WERI-Rb-1 (cell line): ENCODE measurements at regions not wholly inside any gene's neighbourhood (a gene's known extent, or its start where the extent isn't known, plus 50 kb on each side); places are given as distances from the start of the nearest gene placed in this dataset.

Source experiments
- DNase-seq: peaks from one replicate; pipeline ENCODE4 v3.0.0-alpha.2; 2020
- H3K27ac ChIP-seq: fragments of 250-450 bp; sonication (Bioruptor Pico); 2 replicates; pipeline ENCODE4 v1.5.1; 2020; ENCODE audit warnings: mild to moderate bottlenecking, moderate library complexity
- H3K27me3 ChIP-seq: fragments of 250-450 bp; sonication (Bioruptor Pico); 2 replicates; pipeline ENCODE4 v1.5.1; 2021; ENCODE audit warnings: mild to moderate bottlenecking, low read depth, moderate library complexity; ENCODE audit not compliant: insufficient read depth, severe bottlenecking
- H3K36me3 ChIP-seq: fragments of 250-450 bp; sonication (Bioruptor Pico); 2 replicates; pipeline ENCODE4 v1.5.1; 2020; ENCODE audit warnings: mild to moderate bottlenecking, moderate library complexity
- H3K4me3 ChIP-seq: 2 replicates; pipeline ENCODE4 v1.5.1; 2011; ENCODE audit warnings: low read depth, mild to moderate bottlenecking, control low read depth, low read length
- H3K9me3 ChIP-seq: fragments of 250-450 bp; sonication (Bioruptor Pico); 2 replicates; pipeline ENCODE4 v1.5.1; 2021; ENCODE audit warnings: mild to moderate bottlenecking, moderate library complexity; ENCODE audit not compliant: severe bottlenecking
- CTCF ChIP-seq: IDR thresholded peaks from 2 replicates; pipeline ENCODE4 v1.5.1; 2011; ENCODE audit warnings: low read depth, mild to moderate bottlenecking, control low read depth, inconsistent platforms, low read length

- Histone ChIP-seq H3K36me3 (no peaks in the 10 kb centered on the region), H3K9me3 (no peaks in the 10 kb centered on the region), H3K27me3 (no peaks in the 10 kb centered on the region), H3K4me3 (no peak overlapping the region), H3K27ac (no peak overlapping the region)
- DNase-seq = no peak
- no peak for TF ChIP-seq CTCF
Observed at GRCh38 chr1:118736322-118736721, 251.8 kb downstream of the TBX15 start.

- TF ChIP-seq CTCF = no peak
- H3K27ac ChIP-seq = no peak overlapping the region
Observed at GRCh38 chr1:118717893-118718292, 270.2 kb downstream of the TBX15 start.

GRCh38 chr1:118716775-118717174, 271.4 kb downstream of the TBX15 start:
- TF ChIP-seq CTCF = no peak

More at GRCh38 chr1:118717893-118718292, 270.2 kb downstream of the TBX15 start:
- Histone ChIP-seq H3K36me3 (no peaks in the 10 kb centered on the region), H3K9me3 (no peaks in the 10 kb centered on the region), H3K27me3 (no peaks in the 10 kb centered on the region), H3K4me3 (no peak overlapping the region)
- no peak for DNase-seq

GRCh38 chr1:118711356-118711755, 276.8 kb downstream of the TBX15 start:
- no peak for DNase-seq
- H3K27me3 ChIP-seq = no peaks in the 10 kb centered on the region
- no peak overlapping the region for H3K27ac ChIP-seq
- no peak for TF ChIP-seq CTCF
- no peaks in the 10 kb centered on the region for H3K9me3 ChIP-seq
- no peak overlapping the region for H3K4me3 ChIP-seq
- no peaks in the 10 kb centered on the region for H3K36me3 ChIP-seq

More at GRCh38 chr1:118716775-118717174, 271.4 kb downstream of the TBX15 start:
- H3K27ac ChIP-seq = no peak overlapping the region
- no peak overlapping the region for H3K4me3 ChIP-seq
- no peaks in the 10 kb centered on the region for H3K36me3 ChIP-seq
- no peaks in the 10 kb centered on the region for H3K9me3 ChIP-seq
- no peak for DNase-seq
- H3K27me3 ChIP-seq = no peaks in the 10 kb centered on the region

- no peak for DNase-seq
- H3K36me3 ChIP-seq = no peaks in the 10 kb centered on the region
- H3K27me3 ChIP-seq = no peaks in the 10 kb centered on the region
- TF ChIP-seq CTCF = no peak
- H3K4me3 ChIP-seq = no peak overlapping the region
- H3K27ac ChIP-seq = no peak overlapping the region
- no peaks in the 10 kb centered on the region for H3K9me3 ChIP-seq
Observed at GRCh38 chr1:118698911-118699310, 289.2 kb downstream of the TBX15 start.

- Histone ChIP-seq H3K27me3 (no peaks in the 10 kb centered on the region), H3K27ac (no peak overlapping the region), H3K9me3 (no peaks in the 10 kb centered on the region), H3K4me3 (no peak overlapping the region), H3K36me3 (no peaks in the 10 kb centered on the region)
- TF ChIP-seq CTCF = no peak
- DNase-seq = no peak
Observed at GRCh38 chr1:118692143-118692542, 296.0 kb downstream of the TBX15 start.
